Activated naive CD4-positive, alpha-beta T cell treated with anti-CD3 and anti-CD28 coated beads, Interleukin-2, amount 50 U/mL, for 24 hours (primary cell): ENCODE measurements at regions not wholly inside any gene's neighbourhood (a gene's known extent, or its start where the extent isn't known, plus 50 kb on each side); places are given as distances from the start of the nearest gene placed in this dataset.
A peak's percentile ranks its signal among the peaks of the same experiment; 100 is the strongest.
"Not testable (repeated sequence)": the region's sequence is repeated elsewhere in the genome, so short reads cannot be mapped to it uniquely, and the experiment has no call there.

ENCODE experiments used
- H3K27ac Mint-ChIP-seq: one replicate; pipeline ENCODE4 v1.8.0; 2021; ENCODE audit warnings: mild to moderate bottlenecking, mixed read lengths
- H3K27me3 Mint-ChIP-seq: one replicate; pipeline ENCODE4 v1.8.0; 2021; ENCODE audit warnings: mixed read lengths
- H3K36me3 Mint-ChIP-seq: one replicate; pipeline ENCODE4 v1.8.0; 2021; ENCODE audit warnings: mixed read lengths
- H3K4me1 Mint-ChIP-seq: one replicate; pipeline ENCODE4 v1.8.0; 2021; ENCODE audit warnings: mixed read lengths
- H3K4me3 Mint-ChIP-seq: one replicate; pipeline ENCODE4 v1.8.0; 2021; ENCODE audit warnings: mild to moderate bottlenecking, mixed read lengths
- H3K9me3 Mint-ChIP-seq: one replicate; pipeline ENCODE4 v1.8.0; 2021; ENCODE audit warnings: mixed read lengths

DNA sequence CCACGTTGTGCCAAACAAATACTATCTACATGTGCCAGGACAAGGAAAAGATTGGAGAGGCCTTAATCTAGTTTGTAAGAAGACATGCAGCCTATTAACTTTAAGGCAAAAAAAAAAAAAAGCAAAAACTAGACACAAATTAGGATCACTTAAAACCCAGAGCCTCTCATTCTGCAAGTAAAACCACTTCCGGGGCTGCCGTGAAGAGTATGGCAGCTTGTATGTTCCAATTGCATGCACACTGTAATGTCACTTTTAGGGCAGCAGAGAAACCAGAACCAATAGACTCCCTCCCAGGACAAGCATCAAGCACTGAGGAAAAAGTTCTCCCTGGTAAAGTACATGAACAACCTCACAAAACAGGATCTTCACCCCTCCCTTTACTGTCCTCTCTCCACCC lies 70.6 kb downstream of the RSL24D1 start:
- Mint-ChIP-seq H3K36me3 (peaks cover under 1% of the 10 kb centered on the region), H3K4me3 (no peak overlapping the region), H3K27me3 (peaks cover 2% of the 10 kb centered on the region), H3K9me3 (peaks cover 6% of the 10 kb centered on the region), H3K4me1 (no peaks in the 10 kb centered on the region), H3K27ac (no peak overlapping the region)

DNA sequence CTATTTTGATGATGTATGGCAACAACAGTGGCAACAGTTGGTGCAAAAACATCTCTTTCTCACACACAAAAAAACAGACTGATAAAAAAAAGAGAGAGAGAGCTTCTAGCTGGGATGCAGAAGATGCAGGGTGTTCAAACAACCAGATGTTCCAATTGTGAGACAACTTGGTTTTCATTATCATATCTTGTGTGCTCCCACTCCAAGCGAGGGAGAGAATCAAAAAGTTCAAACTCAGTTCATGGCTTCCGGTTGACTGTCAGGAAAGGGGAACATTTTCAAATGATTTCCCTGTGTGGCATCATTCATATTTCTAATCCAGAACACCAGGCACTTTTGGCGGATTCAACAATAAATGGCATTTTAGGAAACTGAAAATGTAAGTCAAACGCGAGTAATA lies 72.1 kb downstream of the RSL24D1 start:
- H3K27ac Mint-ChIP-seq: no peak overlapping the region

DNA sequence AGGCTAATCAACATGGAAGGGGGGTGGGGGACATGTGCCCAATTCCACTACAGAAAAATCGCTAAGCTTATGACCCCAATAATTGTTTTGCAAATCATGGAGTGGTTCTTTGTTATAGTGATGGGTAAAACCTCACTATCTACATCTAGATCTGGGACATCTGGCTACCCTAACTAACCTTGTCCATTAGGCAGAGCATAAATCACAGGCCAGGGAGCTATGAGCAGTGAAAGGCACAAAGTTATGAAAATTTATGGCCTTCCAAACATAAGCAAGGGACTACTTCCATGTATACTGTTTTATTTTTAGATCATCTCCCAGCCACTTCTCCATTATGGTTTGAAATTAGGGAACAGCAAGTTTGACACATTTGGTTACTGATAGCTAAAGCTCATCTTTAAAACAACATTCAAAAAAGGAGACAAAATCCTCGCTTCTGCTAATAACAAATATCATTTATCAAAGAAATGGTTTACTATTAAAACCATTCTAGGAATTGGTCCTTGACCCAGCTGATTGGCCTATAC lies 78.3 kb downstream of the RSL24D1 start:
- Mint-ChIP-seq H3K27ac (no peak overlapping the region), H3K4me1 (no peaks in the 10 kb centered on the region), H3K36me3 (no peaks in the 10 kb centered on the region)

More for the DNA sequence above, 72.1 kb downstream of the RSL24D1 start:
- Mint-ChIP-seq H3K4me3 (no peak overlapping the region), H3K4me1 (no peaks in the 10 kb centered on the region), H3K36me3 (no peaks in the 10 kb centered on the region), H3K9me3 (no peaks in the 10 kb centered on the region), H3K27me3 (no peaks in the 10 kb centered on the region)

DNA sequence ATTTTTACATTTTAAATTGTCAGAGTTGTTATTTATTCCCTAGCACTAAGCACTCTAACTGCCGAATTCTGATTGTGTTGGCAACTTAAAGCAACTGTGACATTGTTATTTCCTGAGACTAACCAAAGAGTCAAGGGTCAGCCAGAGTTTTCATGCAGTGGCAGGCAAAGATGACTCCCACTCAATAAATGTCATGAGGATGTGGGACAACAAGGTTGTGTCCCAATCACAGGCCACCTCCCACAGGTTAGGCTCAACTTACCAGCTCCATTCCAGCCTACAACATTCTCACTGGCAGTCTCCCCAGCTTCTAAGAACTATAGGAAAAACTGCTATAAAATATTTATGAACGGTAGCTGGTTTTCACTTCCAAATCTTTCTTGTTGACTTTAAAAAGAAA lies 80.1 kb downstream of the RSL24D1 start:
- H3K4me1 Mint-ChIP-seq: no peaks in the 10 kb centered on the region
- H3K27me3 Mint-ChIP-seq: peaks cover 5% of the 10 kb centered on the region
- H3K36me3 Mint-ChIP-seq: no peaks in the 10 kb centered on the region
- no peak overlapping the region for H3K27ac Mint-ChIP-seq
- H3K4me3 Mint-ChIP-seq: no peak overlapping the region
- no peaks in the 10 kb centered on the region for H3K9me3 Mint-ChIP-seq

More for the DNA sequence above, 78.3 kb downstream of the RSL24D1 start:
- Mint-ChIP-seq H3K27me3 (peaks cover 5% of the 10 kb centered on the region), H3K4me3 (no peak overlapping the region), H3K9me3 (no peaks in the 10 kb centered on the region)

DNA sequence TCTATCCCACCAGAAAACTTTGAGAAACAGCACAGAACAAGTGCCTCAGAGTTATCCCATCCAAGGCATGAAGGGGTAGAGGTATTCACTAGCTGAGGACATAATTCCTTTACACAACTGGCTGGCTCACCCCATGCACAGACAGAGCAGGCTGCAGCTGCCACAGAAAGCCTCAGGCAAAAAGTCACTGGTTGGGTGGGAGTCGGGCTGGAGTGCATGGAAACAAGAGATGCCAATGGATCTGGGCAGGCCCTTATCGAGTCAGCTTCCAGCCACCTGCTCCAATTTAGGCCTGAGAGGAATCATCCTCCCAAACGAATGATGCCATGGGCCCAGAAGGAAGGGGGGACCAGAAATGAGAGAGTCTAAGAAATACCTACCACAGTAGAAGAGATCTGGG lies 83.0 kb downstream of the RSL24D1 start:
- Mint-ChIP-seq H3K9me3 (no peaks in the 10 kb centered on the region), H3K4me3 (no peak overlapping the region), H3K27me3 (peaks cover 5% of the 10 kb centered on the region), H3K36me3 (no peaks in the 10 kb centered on the region), H3K27ac (no peak overlapping the region), H3K4me1 (no peaks in the 10 kb centered on the region)

DNA sequence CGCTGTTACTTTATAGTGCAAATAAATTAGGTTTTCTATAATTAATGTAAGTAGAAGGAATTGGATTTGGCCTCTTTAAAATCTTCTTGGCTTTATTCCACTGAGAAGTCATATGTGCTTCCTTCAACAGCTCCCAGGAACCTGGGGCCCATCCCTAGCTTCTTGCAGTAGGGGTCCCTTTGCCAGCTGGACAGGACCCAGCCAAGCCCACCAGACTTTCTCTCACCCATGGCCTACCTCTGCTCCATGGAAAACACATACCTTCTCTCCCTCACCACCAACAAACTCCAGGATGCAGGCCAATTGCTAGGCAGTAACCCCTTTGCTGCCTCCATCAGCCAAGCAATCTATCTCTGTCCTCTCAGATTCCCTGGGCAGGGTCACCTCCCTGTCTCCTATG lies 84.0 kb downstream of the RSL24D1 start:
- no peaks in the 10 kb centered on the region for H3K4me1 Mint-ChIP-seq

DNA sequence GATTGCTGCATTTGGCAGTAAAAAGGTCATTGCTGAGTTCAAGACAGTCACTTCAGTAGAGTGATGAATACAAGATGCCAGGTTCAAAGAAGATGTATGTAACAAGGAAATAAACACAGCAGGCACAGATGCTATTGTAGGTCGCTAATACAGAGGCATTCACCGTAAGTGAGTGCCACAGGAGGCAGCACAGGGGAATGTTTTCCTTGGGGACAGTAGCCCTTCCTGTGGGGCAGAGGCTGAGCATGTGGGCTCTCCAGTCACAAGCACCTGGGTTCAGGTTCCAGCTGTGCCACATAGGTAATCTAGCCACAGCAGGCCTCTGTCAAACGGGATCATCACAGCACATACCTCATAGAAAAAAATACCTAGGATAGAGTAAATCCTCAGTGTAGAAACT lies 86.3 kb downstream of the RSL24D1 start:
- Mint-ChIP-seq H3K9me3 (no peaks in the 10 kb centered on the region), H3K27ac (no peak overlapping the region), H3K4me3 (no peak overlapping the region), H3K36me3 (no peaks in the 10 kb centered on the region), H3K4me1 (no peaks in the 10 kb centered on the region), H3K27me3 (peaks cover 3% of the 10 kb centered on the region)

More for the DNA sequence above, 84.0 kb downstream of the RSL24D1 start:
- Mint-ChIP-seq H3K4me3 (no peak overlapping the region), H3K27ac (no peak overlapping the region), H3K9me3 (no peaks in the 10 kb centered on the region), H3K36me3 (no peaks in the 10 kb centered on the region), H3K27me3 (peaks cover 5% of the 10 kb centered on the region)

DNA sequence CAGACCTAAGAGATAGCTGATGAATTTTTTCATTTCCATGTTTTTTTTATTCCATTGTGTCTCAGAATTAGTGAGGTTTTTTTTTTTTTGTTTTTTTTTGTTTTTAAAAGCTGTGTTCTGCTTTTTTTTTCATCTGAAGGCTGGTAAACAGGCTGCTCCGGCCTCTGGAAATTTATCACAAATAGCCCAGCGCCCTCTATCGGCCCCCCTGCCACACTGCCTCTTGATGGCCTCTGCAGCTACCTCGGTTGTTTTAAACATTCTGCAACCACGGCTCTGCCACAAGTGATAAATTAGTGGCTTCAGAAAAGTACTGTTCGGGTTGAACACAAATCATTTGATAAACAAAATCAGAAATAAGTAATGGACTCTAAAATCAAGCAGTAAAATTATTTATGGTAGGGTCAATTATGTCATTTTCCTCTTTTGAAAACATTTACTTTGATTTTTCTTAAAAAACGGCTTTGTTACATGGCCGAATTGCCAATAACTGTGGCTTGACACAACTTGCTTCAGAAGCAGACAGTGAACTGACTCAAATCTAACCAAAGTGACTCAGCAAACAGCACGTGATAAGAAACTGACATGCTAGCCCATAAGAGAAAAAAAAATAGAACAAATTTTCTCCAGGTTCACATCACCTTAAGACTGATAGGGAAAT lies 87.8 kb downstream of the RSL24D1 start:
- no peaks in the 10 kb centered on the region for H3K27me3 Mint-ChIP-seq
- H3K4me3 Mint-ChIP-seq: no peak overlapping the region
- no peaks in the 10 kb centered on the region for H3K4me1 Mint-ChIP-seq
- H3K9me3 Mint-ChIP-seq: no peaks in the 10 kb centered on the region
- no peak overlapping the region for H3K27ac Mint-ChIP-seq
- H3K36me3 Mint-ChIP-seq: no peaks in the 10 kb centered on the region

DNA sequence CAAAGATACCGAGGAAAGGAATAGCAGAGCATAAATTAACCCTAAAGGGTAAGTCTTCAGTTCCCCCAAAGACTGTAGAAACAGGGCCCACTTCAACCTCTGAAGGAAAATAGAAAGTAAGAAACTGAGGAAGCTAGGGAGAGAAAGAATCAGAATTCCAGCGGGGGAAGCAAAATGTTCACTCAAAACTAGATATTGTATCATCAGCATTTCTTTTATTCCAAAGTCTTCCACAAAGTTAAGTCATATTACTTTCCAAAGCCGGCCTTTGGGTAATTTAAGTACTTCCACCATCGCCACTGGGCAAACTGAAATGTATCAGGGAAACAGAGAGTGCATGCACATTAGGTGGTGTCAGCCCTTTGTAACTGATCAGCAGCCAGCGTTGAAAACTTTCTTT lies 88.3 kb downstream of the RSL24D1 start:
- H3K4me1 Mint-ChIP-seq: no peaks in the 10 kb centered on the region
- H3K27me3 Mint-ChIP-seq: no peaks in the 10 kb centered on the region
- H3K9me3 Mint-ChIP-seq: no peaks in the 10 kb centered on the region
- no peaks in the 10 kb centered on the region for H3K36me3 Mint-ChIP-seq
- no peak overlapping the region for H3K27ac Mint-ChIP-seq
- no peak overlapping the region for H3K4me3 Mint-ChIP-seq

DNA sequence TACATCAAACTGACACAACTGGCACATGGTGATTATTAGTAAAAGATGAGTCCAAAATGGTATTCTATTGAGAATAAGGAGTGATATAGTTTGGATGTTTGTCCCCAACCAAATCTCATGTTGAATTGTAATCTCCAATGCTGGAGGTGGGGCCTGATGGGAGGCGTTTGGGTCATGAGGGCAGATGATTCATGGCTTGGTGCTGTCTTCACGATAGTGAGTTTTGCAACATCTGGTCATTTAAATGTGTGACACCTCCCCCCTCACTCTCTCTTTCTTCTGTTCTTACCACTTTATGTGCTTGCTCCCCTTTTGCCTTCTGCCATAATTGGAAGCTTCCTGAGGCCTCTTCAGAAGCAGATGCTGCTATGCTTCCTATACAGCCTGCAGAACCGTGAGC lies 90.6 kb downstream of the RSL24D1 start:
- no peaks in the 10 kb centered on the region for H3K36me3 Mint-ChIP-seq
- no peaks in the 10 kb centered on the region for H3K9me3 Mint-ChIP-seq
- H3K27me3 Mint-ChIP-seq: no peaks in the 10 kb centered on the region
- H3K27ac Mint-ChIP-seq: no peak overlapping the region
- H3K4me3 Mint-ChIP-seq: no peak overlapping the region
- H3K4me1 Mint-ChIP-seq: no peaks in the 10 kb centered on the region

DNA sequence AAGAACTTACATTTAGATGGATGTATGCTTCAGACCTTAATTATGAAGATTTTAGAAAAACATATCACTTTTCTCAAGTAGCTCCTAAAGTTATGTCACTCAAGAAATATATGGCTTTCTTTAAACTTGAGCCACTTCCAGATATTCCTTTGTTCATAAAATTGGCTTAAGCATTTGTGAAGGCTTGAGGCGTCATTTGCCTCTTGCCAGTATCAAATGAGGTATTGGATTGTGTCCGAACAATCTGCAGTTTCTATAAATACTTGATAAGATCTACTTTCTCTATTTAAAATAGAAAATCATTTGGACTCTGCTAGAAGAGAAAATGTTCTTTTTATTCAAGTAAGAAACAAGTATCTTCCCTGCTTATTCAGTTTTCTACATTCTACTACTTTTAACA lies 102.6 kb downstream of the RSL24D1 start:
- H3K27ac Mint-ChIP-seq: no peak overlapping the region
- H3K9me3 Mint-ChIP-seq: no peaks in the 10 kb centered on the region
- no peaks in the 10 kb centered on the region for H3K4me1 Mint-ChIP-seq
- no peaks in the 10 kb centered on the region for H3K36me3 Mint-ChIP-seq
- H3K27me3 Mint-ChIP-seq: peaks cover 5% of the 10 kb centered on the region
- H3K4me3 Mint-ChIP-seq: no peak overlapping the region

DNA sequence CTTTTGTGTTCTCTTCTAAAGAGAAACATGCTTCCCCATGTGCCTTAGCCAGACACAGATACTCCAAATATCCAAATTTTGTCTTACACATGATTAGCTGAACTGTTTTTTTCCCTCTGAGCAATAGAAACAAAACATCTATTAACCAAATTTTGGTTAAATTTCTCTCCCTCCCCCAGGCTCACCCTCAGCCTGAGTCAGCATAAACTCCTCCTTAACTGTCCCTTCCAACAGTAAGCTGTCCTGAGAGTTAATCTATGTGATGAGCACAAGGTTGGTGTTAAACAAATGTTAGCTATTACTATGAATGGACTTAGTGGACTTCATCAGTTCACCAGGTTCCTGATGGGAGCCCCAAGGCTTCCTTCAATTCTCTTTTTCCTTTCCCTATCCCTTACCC lies 108.5 kb downstream of the RSL24D1 start:
- no peaks in the 10 kb centered on the region for H3K9me3 Mint-ChIP-seq
- no peaks in the 10 kb centered on the region for H3K36me3 Mint-ChIP-seq
- H3K4me1 Mint-ChIP-seq: no peaks in the 10 kb centered on the region
- H3K27me3 Mint-ChIP-seq: peaks cover 3% of the 10 kb centered on the region
- no peak overlapping the region for H3K4me3 Mint-ChIP-seq
- H3K27ac Mint-ChIP-seq: no peak overlapping the region

DNA sequence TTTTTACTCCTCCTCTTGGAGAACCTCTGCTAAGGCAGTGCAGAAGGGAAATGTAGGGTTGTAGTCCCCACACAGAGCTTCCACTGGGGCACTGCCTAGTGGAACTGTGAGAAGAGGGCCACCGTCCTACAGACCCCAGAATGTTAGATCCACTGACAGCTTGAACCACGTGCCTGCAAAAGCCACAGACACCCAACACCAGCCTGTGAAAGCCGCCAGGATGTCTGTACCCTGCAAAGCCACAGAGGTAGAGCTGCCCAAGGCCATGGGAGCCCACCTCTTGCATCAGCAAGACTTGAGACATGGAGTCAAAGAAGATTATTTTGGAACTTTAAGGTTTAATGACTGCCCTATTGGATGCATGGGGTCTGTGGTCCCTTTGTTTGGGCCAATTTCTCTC lies 112.1 kb downstream of the RSL24D1 start:
- Mint-ChIP-seq H3K4me3 (no peak overlapping the region), H3K9me3 (no peaks in the 10 kb centered on the region), H3K36me3 (no peaks in the 10 kb centered on the region), H3K4me1 (no peaks in the 10 kb centered on the region), H3K27me3 (peaks cover 1% of the 10 kb centered on the region), H3K27ac (no peak overlapping the region)

DNA sequence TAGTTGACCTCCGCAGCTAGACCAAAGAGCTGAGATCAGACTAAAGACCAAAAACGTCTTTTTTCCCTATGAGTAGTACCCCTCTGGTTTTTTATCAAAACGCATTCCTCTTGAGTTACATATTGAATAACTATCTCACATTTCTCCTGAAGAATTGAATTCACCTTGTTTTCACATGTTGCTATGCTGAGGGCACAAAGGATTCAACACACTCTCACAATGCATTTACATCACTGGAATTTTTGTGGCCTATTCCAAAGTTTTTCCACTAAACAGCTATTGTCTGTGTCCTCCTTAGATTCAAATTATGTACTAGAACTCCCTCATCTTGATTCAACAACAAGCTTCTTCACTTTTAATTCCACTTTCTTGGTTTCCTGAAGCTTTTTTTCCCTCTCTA lies 112.5 kb downstream of the RSL24D1 start:
- Mint-ChIP-seq H3K9me3 (peaks cover 2% of the 10 kb centered on the region), H3K27me3 (peaks cover 1% of the 10 kb centered on the region), H3K36me3 (no peaks in the 10 kb centered on the region), H3K27ac (no peak overlapping the region), H3K4me3 (no peak overlapping the region), H3K4me1 (no peaks in the 10 kb centered on the region)

DNA sequence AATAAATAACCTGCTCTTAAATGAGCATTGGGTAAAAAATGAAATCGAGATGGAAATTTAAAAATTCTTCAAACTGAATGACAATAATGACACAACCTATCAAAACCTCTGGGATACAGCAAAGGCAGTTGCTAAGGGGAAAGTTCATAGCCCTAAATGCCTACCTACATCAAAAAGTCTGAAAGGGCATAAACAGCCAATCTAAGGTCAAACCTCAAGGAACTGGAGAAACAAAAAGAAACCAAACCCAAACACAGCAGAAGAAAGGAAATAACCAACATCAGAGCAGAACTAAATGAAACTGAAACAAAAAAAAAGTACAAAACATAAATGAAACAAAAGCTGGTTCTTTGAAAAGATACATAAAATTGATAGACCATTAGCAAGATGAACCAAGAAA lies 119.7 kb downstream of the RSL24D1 start:
- H3K27me3 Mint-ChIP-seq, H3K36me3 Mint-ChIP-seq: not testable (repeated sequence)
- H3K4me3 Mint-ChIP-seq: peak overlapping the region; percentile 64
- peaks cover 14% of the 10 kb centered on the region for H3K9me3 Mint-ChIP-seq
- H3K4me1 Mint-ChIP-seq: peaks cover 34% of the 10 kb centered on the region
- peak overlapping the region; percentile 48 for H3K27ac Mint-ChIP-seq

DNA sequence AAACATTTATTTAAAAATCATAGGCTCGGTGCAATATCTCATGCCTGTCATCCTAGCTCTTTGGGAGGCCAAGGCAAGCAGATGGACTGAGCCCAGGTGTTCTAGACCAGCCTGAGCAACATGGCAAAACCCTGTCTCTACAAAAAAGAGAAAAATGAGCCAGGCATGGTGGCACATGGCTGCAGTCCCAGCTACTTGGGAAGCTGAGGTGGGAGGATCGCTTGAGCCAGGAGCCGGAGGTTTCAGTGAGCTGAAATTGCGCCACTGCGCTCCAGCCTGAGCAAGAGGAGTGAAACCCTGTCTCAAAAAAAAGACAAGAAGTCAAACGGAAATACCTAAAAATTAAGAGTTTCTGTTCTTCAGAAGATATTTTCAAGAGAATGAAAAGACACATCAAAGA lies 122.3 kb downstream of the RSL24D1 start:
- Mint-ChIP-seq H3K36me3 (peaks cover 8% of the 10 kb centered on the region), H3K4me3 (no peak overlapping the region), H3K27me3 (no peaks in the 10 kb centered on the region), H3K27ac (no peak overlapping the region), H3K4me1 (peaks cover 34% of the 10 kb centered on the region), H3K9me3 (peaks cover 14% of the 10 kb centered on the region)

DNA sequence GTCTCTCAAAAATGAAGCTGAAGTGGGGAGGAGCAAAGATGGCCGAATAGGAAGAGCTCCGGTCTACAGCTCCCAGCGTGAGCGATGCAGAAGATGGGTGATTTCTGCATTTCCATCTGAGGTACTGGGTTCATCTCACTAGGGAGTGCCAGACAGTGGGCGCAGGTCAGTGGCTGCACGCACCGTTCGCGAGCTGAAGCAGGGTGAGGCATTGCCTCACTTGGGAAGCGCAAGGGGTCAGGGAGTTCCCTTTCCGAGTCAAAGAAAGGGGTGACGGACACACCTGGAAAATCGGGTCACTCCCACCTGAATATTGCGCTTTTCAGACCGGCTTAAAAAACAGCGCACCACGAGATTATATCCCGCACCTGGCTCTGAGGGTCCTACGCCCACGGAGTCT lies 132.8 kb downstream of the RSL24D1 start:
- H3K27ac Mint-ChIP-seq, H3K27me3 Mint-ChIP-seq, H3K4me1 Mint-ChIP-seq, H3K4me3 Mint-ChIP-seq: not testable (repeated sequence)
- Mint-ChIP-seq H3K36me3 (peaks cover 11% of the 10 kb centered on the region), H3K9me3 (peaks cover 15% of the 10 kb centered on the region)
